B cell (primary cell): ENCODE measurements at regions not wholly inside any gene's neighbourhood (a gene's known extent, or its start where the extent isn't known, plus 50 kb on each side); places are given as distances from the start of the nearest gene placed in this dataset.

Experiments
- ATAC-seq: fragments of 200-7000 bp; cut with Tn5 transposase; one replicate; pipeline ENCODE4 v1.10.0; 2021; ENCODE audit warnings: low read depth, mild to moderate bottlenecking, moderate number of reproducible peaks, moderate library complexity
- CTCF ChIA-PET: fragments of 350-600 bp; sonication (Branson Sonifier 250); formaldehyde crosslinking; loops from one replicate; lab custom pipeline; 2021; ENCODE audit warnings: antibody characterized with exemption, inconsistent platforms; lab: Charles Lee
- POLR2A ChIA-PET: fragments of 350-600 bp; sonication (Branson Sonifier 250); formaldehyde crosslinking; loops from one replicate; lab custom pipeline; 2021; ENCODE audit warnings: antibody characterized with exemption; lab: Charles Lee
- DNase-seq: peaks from one replicate; pipeline ENCODE4 v3.0.0; 2013
- H2AFZ ChIP-seq: 2 replicates; pipeline ENCODE4 v1.6.1; 2012; ENCODE audit warnings: mild to moderate bottlenecking, low read depth, low read length; ENCODE audit not compliant: insufficient read depth, poor library complexity, severe bottlenecking
- H3K27ac ChIP-seq, 2 donors: 1 replicate in 1 of 2; 2 replicates in 1 of 2; pipeline ENCODE4 v1.5.1; 2012 to 2013; ENCODE audit warnings: low read length in 2 of 2, mild to moderate bottlenecking in 2 of 2, moderate library complexity in 1 of 2
- H3K27me3 ChIP-seq, 4 experiments: fragments of 200-600 bp in 1 of 4; sonication (generic) in 1 of 4; replicated peaks in 1 of 4; 1 replicate in 2 of 4; 2 replicates in 2 of 4; pipeline versions ENCODE4 v1.6.1 to v1.7.0; 2013 to 2016; ENCODE audit warnings: low read length in 3 of 4, mild to moderate bottlenecking in 2 of 4, mixed read lengths in 1 of 4, moderate library complexity in 1 of 4; ENCODE audit not compliant: insufficient read depth in 4 of 4, control insufficient read depth in 3 of 4; ENCODE audit errors: control extremely low read depth in 1 of 4
- H3K36me3 ChIP-seq, 2 experiments: replicated peaks in 1 of 2; 1 replicate in 1 of 2; 2 replicates in 1 of 2; pipeline versions ENCODE4 v1.6.1 to v1.7.1; 2013; ENCODE audit warnings: low read length in 1 of 2; ENCODE audit not compliant: insufficient read depth in 2 of 2, control insufficient read depth in 1 of 2; ENCODE audit errors: control extremely low read depth in 1 of 2, extremely low read depth in 1 of 2
- H3K4me1 ChIP-seq, 2 donors: fragments of 200-600 bp in 1 of 2; sonication (generic) in 1 of 2; 1 replicate in 1 of 2; 2 replicates in 1 of 2; pipeline versions ENCODE4 v1.5.1 to v1.6.1; 2013 to 2017; ENCODE audit warnings: low read length in 2 of 2; ENCODE audit not compliant: control insufficient read depth in 2 of 2, insufficient read depth in 2 of 2
- H3K4me2 ChIP-seq: replicated peaks from 2 replicates; pipeline ENCODE3; 2012; ENCODE audit warnings: mild to moderate bottlenecking, low read depth, low read length; ENCODE audit not compliant: poor library complexity, severe bottlenecking
- H3K4me3 ChIP-seq, 5 experiments: fragments of 200-600 bp in 1 of 5; sonication (generic) in 1 of 5; 1 replicate in 3 of 5; 2 replicates in 2 of 5; pipeline versions ENCODE4 v1.5.1 to v1.7.0; 2011 to 2016; ENCODE audit warnings: low read length in 4 of 5, mild to moderate bottlenecking in 4 of 5, low read depth in 2 of 5, control low read depth in 1 of 5, moderate library complexity in 1 of 5; ENCODE audit not compliant: insufficient read depth in 1 of 5; ENCODE audit errors: control extremely low read depth in 1 of 5, extremely low read depth in 1 of 5
- H3K79me2 ChIP-seq: fragments of 200-600 bp; sonication (generic); one replicate; pipeline ENCODE4 v1.6.0; 2016; ENCODE audit warnings: low read length; ENCODE audit not compliant: control insufficient read depth, insufficient read depth
- H3K9ac ChIP-seq: fragments of 200-600 bp; sonication (generic); 2 replicates; pipeline ENCODE4 v1.6.1; 2017; ENCODE audit warnings: mild to moderate bottlenecking, low read length, moderate library complexity
- H3K9me3 ChIP-seq, 3 donors: one replicate each; pipeline versions ENCODE4 v1.6.1 to v1.7.1; 2013; ENCODE audit warnings: low read length in 2 of 3; ENCODE audit not compliant: control insufficient read depth in 2 of 3, insufficient read depth in 1 of 3; ENCODE audit errors: control extremely low read depth in 1 of 3
- H4K20me1 ChIP-seq: 2 replicates; pipeline ENCODE4 v1.6.0; 2012; ENCODE audit warnings: mild to moderate bottlenecking, low read length; ENCODE audit not compliant: insufficient read depth, control insufficient read depth, poor library complexity, severe bottlenecking
- H3K27ac Mint-ChIP-seq: one replicate; pipeline ENCODE4 v1.8.0; 2021; ENCODE audit warnings: mixed read lengths
- H3K27me3 Mint-ChIP-seq: one replicate; pipeline ENCODE4 v1.8.0; 2021; ENCODE audit warnings: mixed read lengths
- H3K4me1 Mint-ChIP-seq: one replicate; pipeline ENCODE4 v1.8.0; 2021; ENCODE audit warnings: mixed read lengths
- H3K4me3 Mint-ChIP-seq: one replicate; pipeline ENCODE4 v1.8.0; 2021; ENCODE audit warnings: mixed read lengths
- H3K9me3 Mint-ChIP-seq: one replicate; pipeline ENCODE4 v1.8.0; 2022; ENCODE audit warnings: mixed read lengths; ENCODE audit not compliant: insufficient read depth
- CTCF ChIP-seq: fragments of 200-600 bp; IDR thresholded peaks from one replicate; pipeline ENCODE4 v1.8.0; 2022; ENCODE audit warnings: antibody characterized with exemption, mild to moderate bottlenecking
- EZH2 ChIP-seq: IDR thresholded peaks from 2 replicates; pipeline ENCODE4 v1.6.1; 2012; ENCODE audit warnings: borderline replicate concordance, low read depth, mild to moderate bottlenecking, moderate library complexity, low read length; ENCODE audit not compliant: insufficient read depth, poor library complexity, severe bottlenecking
- WGBS: methylation state at CpG from one replicate; pipeline ENCODE4 v1.1.5; 2013; ENCODE audit warnings: missing lambda C conversion rate; ENCODE audit not compliant: insufficient coverage; 5-methylcytosine and 5-hydroxymethylcytosine counted together
- intact Hi-C: fragments of 100-400 bp; cut with micrococcal nuclease; formaldehyde crosslinking; loops from one replicate; pipeline ENCODE4 v1.10.0; 2022

DNA sequence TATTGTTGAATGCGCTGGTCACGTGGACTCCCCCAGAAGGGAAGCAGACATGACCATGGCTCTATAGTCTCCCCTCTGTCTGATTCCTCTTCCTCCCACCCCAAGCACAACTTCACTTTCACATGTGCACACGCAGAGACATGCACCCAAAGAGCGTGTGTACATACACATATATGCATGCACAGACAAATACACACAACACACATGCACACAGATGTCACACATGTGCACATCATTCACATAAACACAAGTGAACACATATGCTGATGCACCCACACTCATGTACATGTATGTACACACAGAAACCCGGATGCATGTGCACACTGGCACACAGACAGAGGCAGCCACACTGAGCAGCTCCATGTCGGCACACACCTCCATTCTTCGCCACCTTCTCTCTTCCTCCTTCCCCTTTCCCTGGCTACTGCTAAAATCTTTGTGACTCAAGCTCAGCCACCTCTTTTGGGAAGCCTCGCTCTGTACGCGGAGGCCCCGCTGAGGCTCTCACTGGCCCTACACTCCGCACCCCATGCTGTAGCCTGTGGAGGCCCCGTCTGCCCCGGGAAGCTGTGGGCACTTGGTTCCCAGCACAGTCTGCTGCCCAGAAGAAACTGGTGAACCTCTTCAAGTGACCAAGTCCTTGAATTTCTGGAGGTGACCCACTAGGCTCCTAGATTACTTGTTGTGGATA lies 101.6 kb upstream of the TEX51 start:
- POLR2A ChIA-PET: no interaction called here
- no peak overlapping the region for H3K4me2 ChIP-seq

More for the DNA sequence above, 101.6 kb upstream of the TEX51 start:
- Histone ChIP-seq H3K9ac (no peak overlapping the region), H4K20me1 (no peaks in the 10 kb centered on the region), H3K27me3 (no peaks in the 10 kb centered on the region), H3K4me1 (no peaks in the 10 kb centered on the region), H3K36me3 (no peaks in the 10 kb centered on the region), H3K79me2 (no peaks in the 10 kb centered on the region), H3K27ac (no peak overlapping the region), H2AFZ (no peak overlapping the region), H3K4me3 (no peak overlapping the region), H3K9me3 (no peaks in the 10 kb centered on the region)
- H3K9me3 Mint-ChIP-seq: no peaks in the 10 kb centered on the region
- WGBS: 91% methylated on average over 14 of the region's 14 CpGs
- H3K4me3 Mint-ChIP-seq: no peak overlapping the region
- H3K27me3 Mint-ChIP-seq: peaks cover 16% of the 10 kb centered on the region
- no peak overlapping the region for H3K27ac Mint-ChIP-seq
- CTCF ChIA-PET: no interaction called here
- no peak for ATAC-seq
- no peaks in the 10 kb centered on the region for H3K4me1 Mint-ChIP-seq
- intact Hi-C loops: no loop called here
- DNase-seq: no peak
- TF ChIP-seq EZH2 (no peak), CTCF (no peak)
